Cardiac fibroblast (primary cell): ENCODE measurements at regions not wholly inside any gene's neighbourhood (a gene's known extent, or its start where the extent isn't known, plus 50 kb on each side); places are given as distances from the start of the nearest gene placed in this dataset.

ENCODE experiments used
- DNase-seq, 2 donors: peaks; one replicate each; pipeline versions ENCODE4 v3.0.0 to v3.0.0-alpha.2; 2010; ENCODE audit warnings: low read depth in 2 of 2
- H3K4me3 ChIP-seq, 2 donors: replicated peaks in 1 of 2; 1 replicate in 1 of 2; 2 replicates in 1 of 2; pipeline ENCODE4 v1.5.1; 2011; ENCODE audit warnings: low read depth in 2 of 2, low read length in 2 of 2, mild to moderate bottlenecking in 2 of 2, moderate library complexity in 1 of 2
- TF ChIP-seq, protein P1 (sequence below): IDR thresholded peaks from one replicate; pipeline ENCODE4 v1.5.1; 2011; ENCODE audit warnings: low read depth, mild to moderate bottlenecking, low read length, inconsistent platforms

DNA sequence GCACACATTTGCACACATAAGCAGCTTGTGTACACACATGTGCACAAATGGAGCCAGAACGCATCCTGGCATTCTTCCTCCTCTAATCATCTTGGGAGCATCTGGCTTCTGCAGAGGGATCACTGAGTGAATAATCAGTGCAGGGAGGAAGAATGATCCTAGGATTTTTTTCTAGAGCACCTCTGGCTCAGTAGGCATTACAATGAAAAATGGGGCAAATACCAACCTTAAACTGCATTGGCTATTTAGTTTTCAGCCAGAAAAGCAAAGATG lies 205.7 kb upstream of the TCF21 start:
- TF ChIP-seq, protein P1, sequence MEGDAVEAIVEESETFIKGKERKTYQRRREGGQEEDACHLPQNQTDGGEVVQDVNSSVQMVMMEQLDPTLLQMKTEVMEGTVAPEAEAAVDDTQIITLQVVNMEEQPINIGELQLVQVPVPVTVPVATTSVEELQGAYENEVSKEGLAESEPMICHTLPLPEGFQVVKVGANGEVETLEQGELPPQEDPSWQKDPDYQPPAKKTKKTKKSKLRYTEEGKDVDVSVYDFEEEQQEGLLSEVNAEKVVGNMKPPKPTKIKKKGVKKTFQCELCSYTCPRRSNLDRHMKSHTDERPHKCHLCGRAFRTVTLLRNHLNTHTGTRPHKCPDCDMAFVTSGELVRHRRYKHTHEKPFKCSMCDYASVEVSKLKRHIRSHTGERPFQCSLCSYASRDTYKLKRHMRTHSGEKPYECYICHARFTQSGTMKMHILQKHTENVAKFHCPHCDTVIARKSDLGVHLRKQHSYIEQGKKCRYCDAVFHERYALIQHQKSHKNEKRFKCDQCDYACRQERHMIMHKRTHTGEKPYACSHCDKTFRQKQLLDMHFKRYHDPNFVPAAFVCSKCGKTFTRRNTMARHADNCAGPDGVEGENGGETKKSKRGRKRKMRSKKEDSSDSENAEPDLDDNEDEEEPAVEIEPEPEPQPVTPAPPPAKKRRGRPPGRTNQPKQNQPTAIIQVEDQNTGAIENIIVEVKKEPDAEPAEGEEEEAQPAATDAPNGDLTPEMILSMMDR: no peak
- no peak for DNase-seq
- H3K4me3 ChIP-seq: no peak overlapping the region

DNA sequence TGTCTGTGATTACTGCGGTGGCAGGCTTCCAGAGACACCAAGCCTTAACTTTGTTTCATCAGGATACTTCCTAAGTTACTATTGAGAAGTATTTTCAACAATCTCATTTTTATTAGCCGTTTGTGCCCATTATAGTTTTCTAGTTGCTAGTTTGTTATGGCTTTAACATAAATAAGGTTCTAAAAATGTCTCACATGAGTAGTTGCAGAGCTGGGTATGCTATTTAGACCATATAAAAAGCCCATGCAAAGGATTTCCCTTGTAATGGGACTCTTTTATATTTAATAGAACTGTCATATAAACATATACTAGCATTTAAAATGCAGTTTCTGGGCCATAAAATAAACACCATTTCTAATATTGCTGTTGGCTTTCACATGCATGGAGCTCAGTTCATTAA lies 205.3 kb upstream of the TCF21 start:
- H3K4me3 ChIP-seq: no peak overlapping the region
- no peak for DNase-seq
- TF ChIP-seq, protein P1: no peak

GRCh38 chr6:133688705-133689492 lies 200.0 kb upstream of the TCF21 start:
- TF ChIP-seq, protein P1: no peak
- DNase-seq: no peak

DNA sequence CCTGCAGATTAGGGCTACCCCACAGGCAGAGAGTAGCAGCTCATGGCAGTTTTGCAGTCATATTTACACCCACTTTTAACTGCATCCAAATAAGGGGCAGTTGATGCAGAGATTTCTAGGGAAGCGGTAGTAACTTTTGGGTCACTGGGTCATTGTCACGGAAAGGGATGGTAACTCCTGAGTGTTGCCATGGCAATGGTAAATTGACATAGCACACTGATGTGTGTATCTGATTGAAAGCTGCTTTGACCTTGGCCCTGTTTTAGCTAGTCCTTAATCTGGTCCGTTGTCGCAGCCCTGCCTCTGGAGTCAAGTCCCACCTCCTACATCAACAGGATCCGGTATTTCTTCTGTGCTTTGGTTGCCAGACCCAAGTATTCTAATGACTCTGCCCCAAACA lies 199.1 kb upstream of the TCF21 start:
- TF ChIP-seq, protein P1: no peak
- no peak for DNase-seq
- no peak overlapping the region for H3K4me3 ChIP-seq

More at GRCh38 chr6:133688705-133689492, 200.0 kb upstream of the TCF21 start:
- H3K4me3 ChIP-seq: no peak overlapping the region

DNA sequence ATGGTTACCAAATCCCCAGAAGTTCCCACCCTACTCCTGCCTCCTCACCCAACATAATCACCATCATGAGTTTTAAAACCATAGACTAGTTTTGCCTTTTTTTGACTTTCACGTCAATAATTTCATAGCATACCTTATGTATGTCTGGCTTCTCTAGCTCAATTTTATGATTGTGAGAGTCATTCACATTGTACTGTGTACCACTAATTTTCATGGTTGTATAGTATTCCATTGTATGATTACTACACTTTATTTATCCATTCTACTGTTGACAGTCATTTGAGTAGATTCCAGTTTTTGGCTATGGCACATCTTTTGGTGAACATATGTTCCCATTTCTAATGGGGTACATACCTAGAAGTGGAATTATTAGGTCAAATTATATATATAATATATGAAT lies 195.3 kb upstream of the TCF21 start:
- TF ChIP-seq, protein P1: no peak
- no peak for DNase-seq
- no peak overlapping the region for H3K4me3 ChIP-seq

GRCh38 chr6:133697185-133697584 lies 191.7 kb upstream of the TCF21 start:
- TF ChIP-seq, protein P1: no peak
- DNase-seq: no peak
- no peak overlapping the region for H3K4me3 ChIP-seq

- H3K4me3 ChIP-seq: no peak overlapping the region
- TF ChIP-seq, protein P1: no peak
- DNase-seq: peak in 1 of 2 donors; percentile 34
Measured at GRCh38 chr6:133697666-133698065, 191.2 kb upstream of the TCF21 start.
